Activated CD8-positive, alpha-beta memory T cell treated with anti-CD3 and anti-CD28 coated beads for 36 hours (primary cell): ENCODE measurements at regions not wholly inside any gene's neighbourhood (a gene's known extent, or its start where the extent isn't known, plus 50 kb on each side); places are given as distances from the start of the nearest gene placed in this dataset.

Experiments
- CTCF ChIA-PET: fragments of 350-600 bp; sonication (Branson Sonifier 250); formaldehyde crosslinking; loops from one replicate; lab custom pipeline; 2021; ENCODE audit warnings: antibody characterized with exemption; lab: Charles Lee
- POLR2A ChIA-PET: fragments of 350-600 bp; sonication (Branson Sonifier 250); formaldehyde crosslinking; loops from one replicate; lab custom pipeline; 2021; ENCODE audit warnings: antibody characterized with exemption; lab: Charles Lee

DNA sequence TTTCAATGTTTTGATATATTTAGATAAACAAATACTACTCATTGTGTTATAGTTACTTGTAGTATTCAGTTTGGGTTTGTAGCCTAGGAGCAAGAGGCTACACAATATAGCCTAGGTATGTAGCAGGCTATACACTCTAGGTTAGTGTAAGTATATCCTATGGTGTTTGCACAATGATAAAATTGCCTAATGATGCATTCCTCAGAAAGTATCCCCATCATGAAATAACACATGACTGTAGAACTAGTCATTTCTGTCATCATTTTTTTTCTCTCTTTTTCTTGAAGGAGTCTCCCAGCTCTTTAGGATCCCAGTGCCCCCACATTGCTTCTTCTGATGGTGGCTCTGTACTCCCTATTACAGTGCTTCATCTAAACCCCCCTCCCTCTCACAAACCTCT lies 157.7 kb upstream of the CADPS start:
- POLR2A ChIA-PET, result no interaction called here

DNA sequence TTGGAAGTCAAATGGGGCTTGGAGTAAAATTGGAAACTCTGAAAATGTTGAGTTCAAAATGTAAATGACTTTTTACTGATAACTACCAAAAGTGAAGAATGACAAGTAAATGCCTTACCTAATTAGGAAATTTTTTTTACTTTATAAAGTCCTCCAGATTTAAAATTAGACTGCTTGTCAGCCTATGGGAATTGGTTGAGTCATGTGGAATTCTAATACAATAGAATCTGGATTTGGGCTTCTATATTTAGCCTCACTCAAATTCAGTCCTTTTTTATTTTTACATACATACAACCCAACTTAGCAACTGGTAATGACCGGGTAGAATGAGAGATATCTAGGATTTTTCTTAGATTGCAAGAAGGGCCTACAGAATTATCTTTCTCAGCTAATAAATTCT lies 158.9 kb upstream of the CADPS start:
- ChIA-PET CTCF (no interaction called here), POLR2A (no interaction called here)

More for the DNA sequence above, 157.7 kb upstream of the CADPS start:
- CTCF ChIA-PET, result no interaction called here

DNA sequence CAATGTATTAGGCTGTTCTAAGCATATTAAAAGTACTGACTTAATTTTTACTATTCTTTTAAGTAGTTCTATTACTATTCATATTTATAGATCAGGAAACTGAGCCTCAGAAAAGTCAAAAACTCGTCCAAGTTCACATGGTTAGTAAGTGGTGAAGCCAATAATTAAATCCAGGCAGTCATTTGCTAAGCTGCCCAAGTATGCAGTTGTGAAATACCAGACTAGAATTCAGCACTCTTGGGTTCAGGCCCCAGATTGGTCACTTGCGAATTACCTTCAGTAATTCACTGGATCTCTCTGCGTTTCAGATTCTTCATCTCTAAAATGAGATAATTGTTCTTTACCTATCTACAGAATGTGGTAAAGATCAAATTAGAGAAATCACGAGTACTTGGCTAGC lies 161.9 kb upstream of the CADPS start:
- ChIA-PET POLR2A (no interaction called here), CTCF (no interaction called here)

- ChIA-PET CTCF (no interaction called here), POLR2A (no interaction called here)
These were observed 167.6 kb upstream of the CADPS start for GRCh38 chr3:63042833-63043232.

GRCh38 chr3:63043631-63044030 lies 168.4 kb upstream of the CADPS start:
- ChIA-PET CTCF (no interaction called here), POLR2A (no interaction called here)

DNA sequence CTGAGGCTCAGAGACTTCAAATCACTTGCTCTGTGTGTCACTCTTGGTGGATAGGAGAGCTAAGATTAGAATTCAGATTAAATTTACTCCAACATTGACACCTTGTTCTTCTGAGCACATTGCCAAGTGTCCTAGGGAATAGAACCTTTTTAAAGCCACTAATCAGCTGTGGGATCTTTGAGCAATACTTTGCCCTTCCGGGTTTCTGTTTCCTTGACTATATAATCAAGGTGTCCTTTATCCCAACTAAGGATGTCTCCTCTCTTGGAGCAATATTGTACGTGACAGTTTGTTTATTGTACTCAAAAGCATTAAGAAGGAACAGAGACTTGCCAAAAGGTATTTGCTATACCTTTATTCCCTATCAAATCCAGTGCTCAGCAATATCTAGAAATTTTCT lies 170.9 kb upstream of the CADPS start:
- CTCF ChIA-PET, result no interaction called here

GRCh38 chr3:63046580-63046979 lies 171.4 kb upstream of the CADPS start:
- CTCF ChIA-PET, result no interaction called here
- POLR2A ChIA-PET, result no interaction called here

More for the DNA sequence above, 170.9 kb upstream of the CADPS start:
- POLR2A ChIA-PET, result no interaction called here

DNA sequence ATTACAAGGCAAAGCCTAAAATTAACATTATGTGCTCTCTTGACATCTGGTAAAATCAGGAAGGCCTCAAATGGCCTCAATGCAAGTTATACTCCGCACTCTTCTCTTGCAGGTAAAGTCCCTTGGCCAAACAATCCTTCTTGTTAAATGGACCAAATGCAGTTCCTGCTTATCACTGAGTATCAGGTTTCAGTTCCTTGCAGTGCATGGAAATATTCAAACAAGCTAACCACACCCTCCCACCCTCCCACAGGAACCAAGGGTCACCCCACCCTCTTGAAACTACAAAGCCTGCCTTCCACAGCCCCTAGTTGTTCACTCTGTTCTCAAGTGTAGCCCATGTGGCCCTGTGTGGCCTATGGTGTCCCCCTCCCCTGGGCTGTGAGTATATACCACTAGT lies 171.9 kb upstream of the CADPS start:
- ChIA-PET POLR2A (no interaction called here), CTCF (no interaction called here)

GRCh38 chr3:63048367-63049326 lies 173.4 kb upstream of the CADPS start:
- ChIA-PET CTCF (interaction anchor here (0.6 kb wide), 1 partner anchor 1355 kb away, joined by 6 read pairs; no protein-coding TSS in a partner anchor), POLR2A (no interaction called here)

DNA sequence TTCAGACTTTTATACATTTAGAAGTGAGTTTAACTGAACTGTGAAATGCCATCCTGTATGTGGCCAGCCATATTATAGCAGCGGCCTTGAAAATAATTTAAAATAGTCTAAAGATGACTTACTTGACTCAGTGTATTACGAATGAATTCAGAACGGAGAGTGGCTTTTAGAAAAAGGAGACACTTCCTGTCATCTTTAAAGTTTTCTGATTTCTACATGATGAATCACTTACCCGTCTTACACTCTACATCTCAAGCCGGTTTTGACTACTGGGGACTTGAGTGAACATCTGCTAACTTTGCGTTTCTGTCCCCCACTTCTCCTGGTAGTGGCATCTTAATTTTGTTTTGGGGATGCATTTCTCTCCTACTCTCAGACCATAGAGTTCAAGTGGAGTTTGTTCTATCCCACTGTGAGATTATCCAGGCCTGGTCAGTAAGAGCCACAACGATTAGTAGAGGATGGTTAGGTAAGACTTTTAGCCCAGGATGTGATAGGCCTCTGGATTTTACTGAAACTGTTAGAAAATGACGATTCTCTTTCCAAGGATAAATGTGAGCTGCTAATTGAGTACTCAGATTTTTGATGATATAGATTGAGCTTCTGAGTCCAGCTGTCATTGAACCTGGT lies 175.4 kb upstream of the CADPS start:
- POLR2A ChIA-PET, result no interaction called here
- CTCF ChIA-PET, result no interaction called here

DNA sequence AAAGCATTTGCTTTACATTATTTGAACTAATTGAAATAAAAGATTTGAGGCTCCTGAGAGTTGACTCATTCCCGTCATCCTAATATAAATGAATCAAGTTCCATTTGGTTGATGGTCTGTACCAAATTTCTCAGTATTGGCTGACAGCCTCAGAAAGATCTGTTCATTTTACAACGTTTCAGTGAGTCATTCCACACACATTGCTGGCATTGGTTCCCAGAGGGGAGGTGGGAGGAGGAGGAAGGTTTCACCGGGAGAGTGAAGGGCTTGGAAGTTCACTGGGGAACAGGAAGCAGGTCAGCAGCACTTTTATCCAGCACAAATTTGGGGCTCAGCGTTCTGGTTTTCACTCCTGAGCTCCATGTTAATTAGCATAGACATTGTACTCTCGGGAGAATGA lies 176.7 kb upstream of the CADPS start:
- POLR2A ChIA-PET, result no interaction called here
- CTCF ChIA-PET, result no interaction called here

DNA sequence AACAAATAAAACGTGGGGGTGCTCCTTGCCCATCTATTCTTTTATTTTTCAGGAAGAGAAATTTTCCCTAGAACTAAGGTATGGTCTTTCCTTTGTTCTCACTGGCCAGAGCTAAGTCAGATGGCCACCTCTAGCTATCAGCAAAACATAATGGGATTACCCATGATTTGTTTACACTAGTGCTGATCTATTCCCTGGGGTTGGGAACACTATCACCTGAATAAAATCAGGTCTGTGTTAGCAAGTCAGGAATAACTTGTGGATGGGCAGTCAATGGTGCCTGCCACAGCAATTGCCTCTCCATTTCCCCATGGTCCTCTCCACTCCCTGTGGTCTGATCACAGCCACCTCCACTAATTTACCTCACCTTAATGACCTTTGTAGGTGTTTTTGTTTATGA lies 181.7 kb upstream of the CADPS start:
- ChIA-PET POLR2A (no interaction called here), CTCF (no interaction called here)

DNA sequence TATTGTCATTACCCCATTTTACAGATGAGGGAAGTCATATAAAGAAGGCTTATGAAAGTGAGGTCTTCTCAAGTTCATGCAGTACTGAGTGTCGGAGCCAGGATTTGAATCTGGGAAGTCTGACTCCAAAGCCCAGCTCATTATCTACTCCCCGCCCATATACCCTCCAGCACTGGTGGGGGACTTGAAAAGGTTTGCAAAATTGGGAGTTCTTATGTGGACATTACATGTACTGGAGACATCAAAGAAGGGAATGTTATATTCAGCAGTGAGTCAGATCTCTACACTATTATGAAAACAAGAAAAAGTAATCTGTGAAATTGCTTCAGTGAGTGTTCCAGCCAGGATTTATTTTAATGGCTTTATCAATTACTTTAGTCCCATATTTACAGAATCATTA lies 185.2 kb upstream of the CADPS start:
- ChIA-PET POLR2A (no interaction called here), CTCF (no interaction called here)

DNA sequence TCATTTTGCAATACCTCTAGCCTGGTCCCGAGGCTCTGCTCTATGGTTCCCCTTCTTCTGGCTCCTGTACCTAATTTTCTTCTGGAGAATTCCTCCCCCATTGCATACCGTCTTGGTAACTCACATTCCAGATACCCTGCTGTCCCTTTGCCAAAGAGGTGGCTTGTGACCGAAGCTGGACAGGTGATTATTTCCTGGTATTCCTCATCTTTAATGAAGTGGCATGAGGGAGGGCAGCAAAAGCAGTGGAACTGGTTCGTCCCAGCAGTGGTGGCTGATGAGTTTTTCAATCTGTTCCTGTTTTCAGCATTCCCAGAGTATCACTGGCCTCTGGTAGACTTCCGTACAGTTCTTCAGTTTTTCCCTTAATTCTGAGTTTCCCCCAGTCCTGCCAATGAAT lies 186.2 kb upstream of the CADPS start:
- ChIA-PET CTCF (no interaction called here), POLR2A (no interaction called here)

DNA sequence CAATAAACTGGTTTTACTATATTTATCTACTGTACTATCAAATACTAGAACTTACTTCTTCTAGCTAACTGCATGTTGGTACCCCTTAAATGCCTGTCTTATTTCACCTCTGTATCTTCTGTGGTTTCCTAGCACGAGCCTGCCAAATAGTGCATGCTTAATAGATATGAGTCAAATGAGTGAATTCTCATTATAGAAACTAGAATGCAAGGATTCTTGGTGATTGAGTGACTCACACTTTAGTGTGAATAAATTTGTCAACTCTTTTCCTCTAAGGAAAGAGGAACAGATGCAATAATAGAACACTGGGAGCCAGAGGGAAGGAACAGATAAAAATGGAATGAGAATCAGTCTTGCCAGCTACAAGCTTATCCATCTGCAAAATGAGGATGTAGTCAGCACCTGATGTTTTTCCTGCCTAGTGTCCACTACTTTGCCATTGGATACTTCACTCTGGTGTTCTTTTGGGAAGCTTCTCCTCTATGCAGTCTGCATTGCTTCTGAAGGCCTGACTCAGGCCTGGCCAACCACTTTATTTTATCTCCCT lies 189.1 kb upstream of the CADPS start:
- ChIA-PET POLR2A (no interaction called here), CTCF (no interaction called here)

DNA sequence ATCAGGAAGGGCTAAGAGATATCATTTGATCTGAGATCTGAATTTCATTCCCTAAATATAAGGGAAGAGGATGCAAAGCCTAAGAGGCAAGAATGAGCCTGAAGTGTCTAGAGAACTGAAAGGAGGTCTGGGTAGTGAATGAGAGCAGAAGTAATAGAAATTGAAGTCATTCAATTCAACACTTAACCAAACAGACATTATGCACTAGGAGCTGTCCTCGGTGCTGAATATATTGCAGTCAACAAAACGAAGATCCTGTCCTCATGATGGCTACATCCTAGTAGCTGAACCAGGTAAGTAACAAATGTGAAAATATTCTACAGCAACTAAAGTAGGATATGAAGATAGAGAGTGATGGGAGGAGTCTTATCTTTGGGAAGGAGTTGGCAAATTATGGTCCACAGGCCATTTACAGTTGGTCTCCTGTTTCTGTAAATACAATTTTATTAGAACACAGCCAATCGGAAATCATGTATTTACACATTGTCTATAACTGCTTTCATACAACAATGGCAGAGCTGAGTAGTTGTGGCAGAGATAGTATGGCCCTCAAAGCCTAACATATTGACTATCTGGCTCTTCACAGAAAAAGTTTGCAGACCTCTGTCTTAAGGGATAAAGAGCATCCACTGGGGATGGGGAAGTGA lies 192.9 kb upstream of the CADPS start:
- CTCF ChIA-PET, result no interaction called here

GRCh38 chr3:63069806-63070475 lies 194.7 kb upstream of the CADPS start:
- ChIA-PET CTCF (no interaction called here), POLR2A (no interaction called here)

More for the DNA sequence above, 192.9 kb upstream of the CADPS start:
- POLR2A ChIA-PET, result no interaction called here

- CTCF ChIA-PET, result no interaction called here
- POLR2A ChIA-PET, result no interaction called here
These were observed 195.2 kb upstream of the CADPS start for GRCh38 chr3:63070476-63070810.

DNA sequence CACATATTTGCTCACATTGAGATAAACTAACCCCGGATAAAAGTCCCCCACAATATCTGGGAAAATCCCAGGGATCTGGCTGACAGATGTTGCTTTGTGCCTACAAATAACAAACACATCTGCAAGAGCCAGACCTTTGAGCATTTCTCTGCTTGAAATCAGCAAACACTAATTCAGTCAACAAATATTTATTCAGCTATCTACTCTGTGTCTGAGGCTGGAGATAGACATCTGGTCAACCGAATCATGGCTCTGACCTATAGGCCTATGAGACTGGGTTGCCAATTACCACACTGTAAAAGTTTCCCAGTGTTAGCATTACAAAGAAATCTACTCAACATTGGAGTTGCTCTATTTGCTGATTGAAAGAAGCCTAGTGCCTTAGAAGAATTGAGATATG lies 201.1 kb upstream of the CADPS start:
- POLR2A ChIA-PET, result no interaction called here
- CTCF ChIA-PET, result no interaction called here

DNA sequence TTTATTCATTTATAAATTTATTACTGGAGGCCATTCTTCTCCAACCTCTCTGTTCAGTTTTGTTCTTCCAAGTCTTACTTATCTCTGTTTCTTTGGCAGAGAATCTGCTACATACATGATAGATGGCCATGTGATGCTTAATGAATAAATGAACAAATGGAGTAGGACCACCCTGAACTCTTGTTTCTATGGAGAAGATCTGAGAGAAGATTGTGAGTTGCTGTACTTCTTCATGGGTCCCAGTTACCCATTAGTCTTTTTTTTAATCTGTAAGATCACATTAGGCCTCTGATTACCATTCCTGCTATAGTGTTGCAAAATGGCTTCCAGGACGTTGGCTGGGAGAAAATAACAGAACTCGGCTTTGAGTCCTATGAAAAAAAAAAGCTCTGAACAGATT lies 191.9 kb upstream of the SYNPR start:
- ChIA-PET POLR2A (no interaction called here), CTCF (no interaction called here)
